H1 (cell line): ENCODE measurements at regions not wholly inside any gene's neighbourhood (a gene's known extent, or its start where the extent isn't known, plus 50 kb on each side); places are given as distances from the start of the nearest gene placed in this dataset.

ENCODE experiments used
- CTCF ChIA-PET: fragments of 300-600 bp; sonication (Branson Sonifier 250); formaldehyde crosslinking; loops from one replicate; lab custom pipeline; 2021; ENCODE audit not compliant: partially characterized antibody; lab: Charles Lee
- POLR2A ChIA-PET: fragments of 300-600 bp; sonication (Branson Sonifier 250); formaldehyde crosslinking; loops from one replicate; lab custom pipeline; 2021; ENCODE audit warnings: inconsistent platforms; ENCODE audit not compliant: partially characterized antibody; lab: Charles Lee
- DNase-seq, 2 experiments: peaks; one replicate each; pipeline versions ENCODE4 v3.0.0 to v3.0.0-alpha.2; 2010 to 2022; ENCODE audit warnings: low spot score in 2 of 2, low read depth in 1 of 2, mixed read lengths in 1 of 2
- FAIRE-seq: peaks from 2 replicates; lab custom pipeline; 2011; peaks lifted over from hg19 to GRCh38; lab: Jason Lieb, UNC
- H2AFZ ChIP-seq: 2 replicates; pipeline ENCODE4 v1.8.1; 2012; ENCODE audit warnings: low read length, inconsistent platforms
- H2AK5ac ChIP-seq: 2 replicates; pipeline ENCODE4 v1.6.1; 2013; ENCODE audit warnings: low read depth, low read length
- H2BK120ac ChIP-seq: replicated peaks from 2 replicates; pipeline ENCODE3; 2013; ENCODE audit warnings: low read depth, low read length, inconsistent platforms
- H2BK12ac ChIP-seq: 2 replicates; pipeline ENCODE4 v1.6.1; 2013; ENCODE audit warnings: low read depth, low read length
- H2BK15ac ChIP-seq: 2 replicates; pipeline ENCODE4 v1.6.1; 2013; ENCODE audit warnings: low read length
- H2BK20ac ChIP-seq: 2 replicates; pipeline ENCODE4 v1.6.1; 2013; ENCODE audit warnings: low read length
- H2BK5ac ChIP-seq: 2 replicates; pipeline ENCODE4 v1.6.1; 2013; ENCODE audit warnings: low read depth, low read length
- H3K14ac ChIP-seq: 2 replicates; pipeline ENCODE4 v1.6.1; 2013; ENCODE audit warnings: inconsistent platforms; ENCODE audit not compliant: insufficient read length
- H3K18ac ChIP-seq: 2 replicates; pipeline ENCODE4 v1.6.1; 2013; ENCODE audit warnings: low read length; ENCODE audit errors: extremely low read depth
- H3K23ac ChIP-seq: 2 replicates; pipeline ENCODE4 v1.6.1; 2013; ENCODE audit warnings: inconsistent platforms; ENCODE audit not compliant: insufficient read length
- H3K23me2 ChIP-seq: 2 replicates; pipeline ENCODE4 v1.6.1; 2013; ENCODE audit warnings: low read depth, low read length
- H3K27ac ChIP-seq: 2 replicates; pipeline ENCODE4 v1.6.1; 2011; ENCODE audit warnings: low read depth, low read length, inconsistent platforms
- H3K27me3 ChIP-seq, 4 experiments: replicated peaks in 1 of 4; 1 replicate in 1 of 4; 2 replicates in 3 of 4; pipeline versions ENCODE4 v1.6.1 to v1.8.1; 2011 to 2013; ENCODE audit warnings: low read length in 3 of 4, mild to moderate bottlenecking in 3 of 4, inconsistent platforms in 2 of 4, mixed read lengths in 2 of 4, moderate library complexity in 1 of 4; ENCODE audit not compliant: control insufficient read depth in 3 of 4, insufficient read depth in 3 of 4; ENCODE audit errors: extremely low read depth in 1 of 4
- H3K36me3 ChIP-seq, 4 experiments: 2 replicates each; pipeline versions ENCODE4 v1.6.1 to v1.8.1; 2011 to 2013; ENCODE audit warnings: mild to moderate bottlenecking in 4 of 4, low read length in 3 of 4, moderate library complexity in 2 of 4, control low read depth in 1 of 4, inconsistent platforms in 1 of 4; ENCODE audit not compliant: insufficient read depth in 4 of 4, control insufficient read depth in 2 of 4
- H3K4ac ChIP-seq: replicated peaks from 2 replicates; pipeline ENCODE3; 2013; ENCODE audit warnings: low read length, low read depth, mixed read lengths, inconsistent platforms; ENCODE audit not compliant: insufficient read length
- H3K4me1 ChIP-seq, 4 experiments: replicated peaks in 1 of 4; 1 replicate in 1 of 4; 2 replicates in 3 of 4; pipeline versions ENCODE4 v1.6.1 to v1.8.1; 2011 to 2013; ENCODE audit warnings: low read length in 3 of 4, inconsistent platforms in 2 of 4, mixed read lengths in 1 of 4; ENCODE audit not compliant: insufficient read depth in 4 of 4, control insufficient read depth in 3 of 4
- H3K4me2 ChIP-seq, 2 experiments: 2 replicates each; pipeline versions ENCODE4 v1.6.1 to v1.8.1; 2011 to 2013; ENCODE audit warnings: low read depth in 2 of 2, low read length in 2 of 2, control low read depth in 1 of 2, inconsistent platforms in 1 of 2, mild to moderate bottlenecking in 1 of 2; ENCODE audit not compliant: insufficient read depth in 1 of 2
- H3K4me3 ChIP-seq, 4 experiments: fragments of 200-600, 300-600 bp in 1 of 4; sonication (generic), shearing (Covaris generic), sonication (Bioruptor Twin) in 1 of 4; 2 replicates each; pipeline versions ENCODE4 v1.5.1 to v1.8.1; 2011 to 2016; ENCODE audit warnings: low read length in 4 of 4, low read depth in 3 of 4, control low read depth in 2 of 4, inconsistent platforms in 2 of 4, mild to moderate bottlenecking in 2 of 4, mixed read lengths in 1 of 4, moderate library complexity in 1 of 4; ENCODE audit not compliant: insufficient read depth in 2 of 4; ENCODE audit errors: extremely low read depth in 1 of 4
- H3K56ac ChIP-seq: replicated peaks from 2 replicates; pipeline ENCODE3; 2013; ENCODE audit warnings: low read depth, mild to moderate bottlenecking, mixed read lengths, low read length, inconsistent platforms; ENCODE audit not compliant: insufficient read length
- H3K79me1 ChIP-seq: 2 replicates; pipeline ENCODE4 v1.6.1; 2013; ENCODE audit warnings: low read depth, low read length, control low read depth
- H3K79me2 ChIP-seq, 2 experiments: 2 replicates each; pipeline versions ENCODE4 v1.6.1 to v1.8.1; 2012 to 2013; ENCODE audit warnings: low read length in 2 of 2, mild to moderate bottlenecking in 2 of 2, inconsistent platforms in 1 of 2; ENCODE audit not compliant: insufficient read depth in 2 of 2, control insufficient read depth in 1 of 2
- H3K9ac ChIP-seq, 4 experiments: replicated peaks in 1 of 4; 1 replicate in 1 of 4; 2 replicates in 3 of 4; pipeline versions ENCODE4 v1.6.1 to v1.8.1; 2011 to 2013; ENCODE audit warnings: low read depth in 3 of 4, low read length in 3 of 4, control low read depth in 2 of 4, mild to moderate bottlenecking in 2 of 4, moderate library complexity in 2 of 4, inconsistent platforms in 1 of 4; ENCODE audit errors: extremely low read depth in 1 of 4
- H3K9me3 ChIP-seq, 2 experiments: 2 replicates each; pipeline versions ENCODE4 v1.6.1 to v1.8.1; 2012 to 2013; ENCODE audit warnings: mild to moderate bottlenecking in 2 of 2, moderate library complexity in 2 of 2, control low read depth in 1 of 2, inconsistent platforms in 1 of 2, low read depth in 1 of 2, low read length in 1 of 2, mixed read lengths in 1 of 2; ENCODE audit not compliant: insufficient read depth in 2 of 2
- H4K20me1 ChIP-seq, 2 experiments: replicated peaks in 1 of 2; 2 replicates each; pipeline versions ENCODE3 to v1.8.1; 2011 to 2013; ENCODE audit warnings: inconsistent platforms in 2 of 2, low read length in 2 of 2, mild to moderate bottlenecking in 1 of 2; ENCODE audit not compliant: insufficient read depth in 2 of 2, control insufficient read depth in 1 of 2
- H4K5ac ChIP-seq: 2 replicates; pipeline ENCODE4 v1.6.1; 2013; ENCODE audit warnings: low read length, low read depth, mixed read lengths, inconsistent platforms; ENCODE audit not compliant: insufficient read length
- H4K8ac ChIP-seq: 2 replicates; pipeline ENCODE4 v1.8.0; 2013; ENCODE audit warnings: mild to moderate bottlenecking, moderate library complexity, low read length, inconsistent platforms; ENCODE audit not compliant: insufficient read depth; ENCODE audit errors: extremely low read depth
- H4K91ac ChIP-seq: replicated peaks from 2 replicates; pipeline ENCODE3; 2013; ENCODE audit warnings: low read length, mixed read lengths, inconsistent platforms; ENCODE audit not compliant: insufficient read length
- CTCF ChIP-seq, 3 experiments: IDR thresholded peaks; 1 replicate in 2 of 3; 2 replicates in 1 of 3; pipeline versions ENCODE4 v1.5.1 to v1.6.1; 2011; ENCODE audit warnings: low read length in 3 of 3, mild to moderate bottlenecking in 3 of 3, inconsistent platforms in 2 of 3, low read depth in 1 of 3, moderate library complexity in 1 of 3; ENCODE audit not compliant: insufficient read depth in 1 of 3; ENCODE audit errors: control extremely low read depth in 1 of 3
- KDM4A ChIP-seq: IDR thresholded peaks from one replicate; pipeline ENCODE4 v1.7.1; 2012; ENCODE audit warnings: low read depth, mild to moderate bottlenecking, moderate library complexity, low read length, inconsistent platforms; ENCODE audit not compliant: severe bottlenecking
- RAD21 ChIP-seq, 2 experiments: IDR thresholded peaks in 1 of 2; conservative IDR thresholded peaks in 1 of 2; 2 replicates each; pipeline ENCODE4 v1.6.1; 2011; ENCODE audit warnings: low read depth in 2 of 2, low read length in 2 of 2, improper control_type of control experiment in 1 of 2, inconsistent platforms in 1 of 2, mild to moderate bottlenecking in 1 of 2, moderate library complexity in 1 of 2
- WGBS, 2 experiments: shearing (Covaris generic) in 1 of 2; methylation state at CpG; one replicate each; pipeline versions ENCODE4 v1.1.6 to v1.1.7; 2013 to 2015; ENCODE audit warnings: low lambda C conversion rate in 2 of 2, mixed read lengths in 2 of 2, inconsistent platforms in 1 of 2, low coverage in 1 of 2, missing lambda C conversion rate in 1 of 2; ENCODE audit not compliant: insufficient replicate concordance in 2 of 2, insufficient coverage in 1 of 2, insufficient read length in 1 of 2; ENCODE audit errors: extremely low coverage in 1 of 2, missing lambda C conversion rate in 1 of 2; 5-methylcytosine and 5-hydroxymethylcytosine counted together

GRCh38 chr5:4866817-4867216, 273.3 kb upstream of the ADAMTS16 start:
- Histone ChIP-seq H3K23ac (no peak overlapping the region), H3K9ac (no peak overlapping the region), H2BK20ac (no peak overlapping the region), H2BK12ac (no peak overlapping the region), H3K9me3 (peaks cover 0 to 6% of the 10 kb centered on the region in 2 experiments; a peak in 1 of 4 replicates), H3K27ac (no peak overlapping the region), H3K18ac (no peak overlapping the region), H2BK120ac (no peak overlapping the region), H3K4me3 (no peak overlapping the region), H3K14ac (no peak overlapping the region), H3K4me1 (no peaks in the 10 kb centered on the region), H3K4ac (no peak overlapping the region), H3K79me1 (no peaks in the 10 kb centered on the region), H3K79me2 (no peaks in the 10 kb centered on the region), H2AK5ac (no peak overlapping the region), H2BK5ac (no peak overlapping the region), H3K27me3 (no peaks in the 10 kb centered on the region), H2AFZ (no peak overlapping the region), H3K23me2 (no peaks in the 10 kb centered on the region), H3K36me3 (no peaks in the 10 kb centered on the region; a peak in 1 of 8 replicates), H4K20me1 (no peaks in the 10 kb centered on the region), H3K4me2 (no peak overlapping the region), H4K8ac (no peak overlapping the region), H3K56ac (no peak overlapping the region), H4K91ac (no peak overlapping the region), H4K5ac (no peak overlapping the region), H2BK15ac (no peak overlapping the region)
- no peak for FAIRE-seq
- ChIA-PET POLR2A (no interaction called here), CTCF (interaction anchor here (0.7 to 2.7 kb wide), 7 partner anchors 9 to 1695 kb away, joined by 3 to 22 read pairs (median 3); no protein-coding TSS in a partner anchor)
- WGBS, 2 experiments: 92% methylated on average over 17 of the region's 21 CpGs; no CpG with 5 or more reads in 1 of the 2 experiments
- TF ChIP-seq RAD21 (IDR thresholded peaks at IDR 0.05 in 1 of 2, conservative IDR thresholded peaks at IDR 0.05 in 1 of 2; ENCODE audit: low read depth in 2 of 2, low read length in 2 of 2) (no peak), KDM4A (no peak), CTCF (IDR thresholded peaks at IDR 0.05; ENCODE audit: control extremely low read depth in 1 of 3, insufficient read depth in 1 of 3, low read depth in 1 of 3, low read length in 3 of 3) (no peak)
- no peak for DNase-seq
